Stimulated activated CD4-positive, alpha-beta T cell treated with anti-CD3 and anti-CD28 coated beads, Interleukin-1b, Interleukin-23, amount 100 ng/mL, for 24 hours (primary cell): ENCODE measurements at regions not wholly inside any gene's neighbourhood (a gene's known extent, or its start where the extent isn't known, plus 50 kb on each side); places are given as distances from the start of the nearest gene placed in this dataset.
"Not testable (repeated sequence)": the region's sequence is repeated elsewhere in the genome, so short reads cannot be mapped to it uniquely, and the experiment has no call there.

Experiments used
- DNase-seq, 4 experiments: peaks; one replicate each; pipeline ENCODE4 v3.0.0-alpha.2; 2020; ENCODE audit warnings: low read depth in 4 of 4, low spot score in 1 of 4

GRCh38 chr17:31679667-31680066 is 179.4 kb downstream of the COPRS start:
- DNase-seq: no peak

- no peak for DNase-seq
Measured at GRCh38 chr17:31678431-31678830, 180.6 kb downstream of the COPRS start.

- DNase-seq: no peak
Measured at GRCh38 chr17:31677681-31678080, 181.4 kb downstream of the COPRS start.

- no peak for DNase-seq
Measured at GRCh38 chr17:31677036-31677435, 182.0 kb downstream of the COPRS start.

GRCh38 chr17:31675392-31675791 is 183.7 kb downstream of the COPRS start:
- DNase-seq: not testable (repeated sequence)

GRCh38 chr17:31674717-31675349 is 184.2 kb downstream of the COPRS start:
- no peak for DNase-seq

- DNase-seq: no peak
Measured at GRCh38 chr17:31674305-31674704, 184.7 kb downstream of the COPRS start.

GRCh38 chr17:31673076-31673475 is 186.0 kb downstream of the COPRS start:
- no peak for DNase-seq

GRCh38 chr17:31672161-31672819 is 186.8 kb downstream of the COPRS start:
- DNase-seq: no peak

- DNase-seq: no peak
Measured at GRCh38 chr17:31663576-31663975, 195.5 kb downstream of the COPRS start.

GRCh38 chr17:31660684-31661083 is 198.4 kb downstream of the COPRS start:
- DNase-seq: no peak

- no peak for DNase-seq
Measured at GRCh38 chr17:31657876-31658275, 201.2 kb downstream of the COPRS start.

- no peak for DNase-seq
Measured at GRCh38 chr17:31654936-31655335, 204.1 kb downstream of the COPRS start.

GRCh38 chr17:31653691-31654090 is 205.4 kb downstream of the COPRS start:
- no peak for DNase-seq

- no peak for DNase-seq
Measured at GRCh38 chr17:31650756-31651520, 208.1 kb downstream of the COPRS start.

- DNase-seq: no peak
Measured at GRCh38 chr17:31649302-31649701, 209.7 kb downstream of the COPRS start.

- no peak for DNase-seq
Measured at GRCh38 chr17:31647661-31648060, 211.4 kb downstream of the COPRS start.

- DNase-seq: no peak
Measured at GRCh38 chr17:31646642-31647041, 212.4 kb downstream of the COPRS start.

GRCh38 chr17:31645351-31645750 is 213.7 kb downstream of the COPRS start:
- no peak for DNase-seq

GRCh38 chr17:31631766-31632165 is 227.3 kb downstream of the COPRS start:
- DNase-seq: no peak

- not testable (repeated sequence) for DNase-seq
Measured at GRCh38 chr17:31630866-31631265, 228.2 kb downstream of the COPRS start.
